Loucy (cell line): ENCODE measurements at regions not wholly inside any gene's neighbourhood (a gene's known extent, or its start where the extent isn't known, plus 50 kb on each side); places are given as distances from the start of the nearest gene placed in this dataset.

Experiments used
- EZH2phosphoT487 ChIP-seq: fragments of 200-600 bp; IDR thresholded peaks from 2 replicates; pipeline ENCODE4 v1.6.1; 2018; ENCODE audit warnings: antibody characterized with exemption, mild to moderate bottlenecking, moderate library complexity, borderline replicate concordance
- TF ChIP-seq, protein P1 (sequence below): fragments of 200-600 bp; sonication (generic); conservative IDR thresholded peaks from 2 replicates; pipeline ENCODE4 v1.5.1; 2014; ENCODE audit warnings: mild to moderate bottlenecking, antibody characterized with exemption, low read length

DNA sequence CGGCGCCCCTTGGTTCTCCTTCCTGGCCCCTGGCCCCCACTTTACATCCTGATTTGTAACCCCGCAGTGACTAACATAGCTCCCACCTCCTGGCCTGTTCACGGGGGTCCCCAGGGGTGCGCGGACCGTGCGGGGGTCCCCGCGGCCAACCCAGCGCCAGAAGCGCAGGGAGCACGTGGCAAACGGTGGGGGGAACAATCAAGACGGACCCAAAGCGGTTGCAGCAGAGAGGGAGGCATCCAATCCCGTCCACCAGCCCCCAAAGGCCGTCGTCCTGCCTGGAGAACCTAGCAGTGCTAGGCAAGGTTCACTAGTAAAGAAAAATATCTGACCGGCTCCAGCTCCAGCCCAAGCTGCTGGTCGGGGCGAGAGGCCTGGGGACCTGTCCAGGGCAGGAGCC, 201.5 kb downstream of the AUH start:
- TF ChIP-seq, protein P1, sequence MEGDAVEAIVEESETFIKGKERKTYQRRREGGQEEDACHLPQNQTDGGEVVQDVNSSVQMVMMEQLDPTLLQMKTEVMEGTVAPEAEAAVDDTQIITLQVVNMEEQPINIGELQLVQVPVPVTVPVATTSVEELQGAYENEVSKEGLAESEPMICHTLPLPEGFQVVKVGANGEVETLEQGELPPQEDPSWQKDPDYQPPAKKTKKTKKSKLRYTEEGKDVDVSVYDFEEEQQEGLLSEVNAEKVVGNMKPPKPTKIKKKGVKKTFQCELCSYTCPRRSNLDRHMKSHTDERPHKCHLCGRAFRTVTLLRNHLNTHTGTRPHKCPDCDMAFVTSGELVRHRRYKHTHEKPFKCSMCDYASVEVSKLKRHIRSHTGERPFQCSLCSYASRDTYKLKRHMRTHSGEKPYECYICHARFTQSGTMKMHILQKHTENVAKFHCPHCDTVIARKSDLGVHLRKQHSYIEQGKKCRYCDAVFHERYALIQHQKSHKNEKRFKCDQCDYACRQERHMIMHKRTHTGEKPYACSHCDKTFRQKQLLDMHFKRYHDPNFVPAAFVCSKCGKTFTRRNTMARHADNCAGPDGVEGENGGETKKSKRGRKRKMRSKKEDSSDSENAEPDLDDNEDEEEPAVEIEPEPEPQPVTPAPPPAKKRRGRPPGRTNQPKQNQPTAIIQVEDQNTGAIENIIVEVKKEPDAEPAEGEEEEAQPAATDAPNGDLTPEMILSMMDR: no peak
- no peak for TF ChIP-seq EZH2phosphoT487
